HCT116 (cell line): ENCODE measurements at regions not wholly inside any gene's neighbourhood (a gene's known extent, or its start where the extent isn't known, plus 50 kb on each side); places are given as distances from the start of the nearest gene placed in this dataset.

Experiments used
- ATAC-seq: fragments of 200-7000 bp; cut with Tn5 transposase; 2 replicates; pipeline ENCODE4 v1.9.1; 2020; ENCODE audit warnings: mild to moderate bottlenecking, moderate library complexity
- BruUV-seq: library from RNA; stranded (reverse); fragments of 400-500 nt; replicated peaks from 2 replicates; lab custom pipeline; 2021; lab: Mats Ljungman, UMichigan
- CTCF ChIA-PET: fragments of 300-600 bp; sonication (Branson Sonifier 250); formaldehyde crosslinking; loops from one replicate; lab custom pipeline; 2021; ENCODE audit warnings: antibody characterized with exemption; lab: Charles Lee
- POLR2A ChIA-PET: fragments of 300-600, 350-600 bp; sonication (Branson Sonifier 250); formaldehyde crosslinking; loops from one replicate; lab custom pipeline; 2021; ENCODE audit warnings: antibody characterized with exemption; lab: Charles Lee
- RAD21 ChIA-PET, 2 experiments: fragments of 300-600 bp; sonication (Branson Sonifier 250); formaldehyde crosslinking; loops; one replicate each; lab custom pipeline; 2023; ENCODE audit warnings: low total read pairs in 2 of 2; ENCODE audit not compliant: uncharacterized antibody in 2 of 2, unreplicated experiment in 2 of 2, low non-redundant PET in 1 of 2; lab: Charles Lee
- DNase-seq: peaks from one replicate; pipeline ENCODE4 v3.0.0-alpha.2; 2010; ENCODE audit warnings: low read depth, low spot score
- H2AFZ ChIP-seq: fragments of 200-600 bp; shearing (Covaris generic), sonication (generic); 2 replicates; pipeline ENCODE4 v1.6.1; 2017; ENCODE audit warnings: low read depth, mixed run types, mixed read lengths, antibody characterized with exemption, low read length; ENCODE audit not compliant: poor library complexity, severe bottlenecking
- H3K27ac ChIP-seq: 2 replicates; pipeline ENCODE4 v1.5.1; 2012; ENCODE audit warnings: low read depth, low read length
- H3K27me3 ChIP-seq: fragments of 200-600 bp; sonication (generic); 2 replicates; pipeline ENCODE4 v1.6.1; 2016; ENCODE audit warnings: mixed run types, low read length, mixed read lengths; ENCODE audit not compliant: insufficient read depth
- H3K36me3 ChIP-seq, 2 experiments: fragments of 200-500 bp in 1 of 2; fragments of 200-600 bp in 1 of 2; sonication (Bioruptor generic) in 1 of 2; sonication (generic) in 1 of 2; 2 replicates each; pipeline versions ENCODE4 v1.5.1 to v1.6.1; 2014 to 2016; ENCODE audit warnings: low read length in 2 of 2, inconsistent platforms in 1 of 2, mixed read lengths in 1 of 2, mixed run types in 1 of 2; ENCODE audit not compliant: insufficient read depth in 2 of 2, control insufficient read depth in 1 of 2
- H3K4me1 ChIP-seq, 2 experiments: fragments of 200-600 bp in 1 of 2; sonication (generic) in 1 of 2; 2 replicates each; pipeline versions ENCODE4 v1.5.1 to v1.6.1; 2012 to 2017; ENCODE audit warnings: low read length in 2 of 2, inconsistent platforms in 1 of 2, mild to moderate bottlenecking in 1 of 2, mixed read lengths in 1 of 2, mixed run types in 1 of 2, moderate library complexity in 1 of 2; ENCODE audit not compliant: insufficient read depth in 2 of 2, control insufficient read depth in 1 of 2
- H3K4me2 ChIP-seq: fragments of 200-600 bp; sonication (generic); 2 replicates; pipeline ENCODE4 v1.6.1; 2017; ENCODE audit warnings: mixed run types, low read length, mixed read lengths
- H3K4me3 ChIP-seq, 2 experiments: fragments of 200-600 bp in 1 of 2; sonication (generic) in 1 of 2; replicated peaks in 1 of 2; 2 replicates each; pipeline ENCODE4 v1.5.1; 2011 to 2016; ENCODE audit warnings: low read length in 2 of 2, control low read depth in 1 of 2, low read depth in 1 of 2, mild to moderate bottlenecking in 1 of 2, mixed read lengths in 1 of 2, mixed run types in 1 of 2
- H3K79me2 ChIP-seq: fragments of 200-600 bp; sonication (generic); 2 replicates; pipeline ENCODE4 v1.6.1; 2017; ENCODE audit warnings: mild to moderate bottlenecking, mixed run types, low read length, moderate library complexity, mixed read lengths; ENCODE audit not compliant: insufficient read depth
- H3K9ac ChIP-seq: fragments of 200-600 bp; sonication (generic); 2 replicates; pipeline ENCODE4 v1.6.1; 2016; ENCODE audit warnings: low read length, mixed read lengths
- H3K9me2 ChIP-seq: fragments of 200-600 bp; sonication (generic), shearing (Covaris generic); 2 replicates; pipeline ENCODE4 v1.6.1; 2017; ENCODE audit warnings: mixed run types, mild to moderate bottlenecking, moderate library complexity; ENCODE audit not compliant: insufficient read depth
- H3K9me3 ChIP-seq, 2 experiments: fragments of 200-500 bp in 1 of 2; fragments of 200-600 bp in 1 of 2; sonication (Bioruptor generic) in 1 of 2; sonication (generic) in 1 of 2; 2 replicates each; pipeline ENCODE4 v1.6.1; 2014 to 2017; ENCODE audit warnings: low read length in 2 of 2, mixed read lengths in 2 of 2, inconsistent platforms in 1 of 2, low read depth in 1 of 2, mild to moderate bottlenecking in 1 of 2, mixed run types in 1 of 2, moderate library complexity in 1 of 2; ENCODE audit not compliant: control insufficient read depth in 1 of 2, insufficient read depth in 1 of 2
- H4K20me1 ChIP-seq: fragments of 200-600 bp; sonication (generic), shearing (Covaris generic); 2 replicates; pipeline ENCODE4 v1.6.1; 2017; ENCODE audit warnings: mixed run types, mild to moderate bottlenecking, moderate library complexity; ENCODE audit not compliant: insufficient read depth
- CTCF ChIP-seq, 3 experiments: fragments of 200-600 bp in 1 of 3; sonication (generic) in 1 of 3; IDR thresholded peaks in 2 of 3; conservative IDR thresholded peaks in 1 of 3; 2 replicates each; pipeline ENCODE4 v1.5.1; 2012 to 2017; ENCODE audit warnings: low read depth in 2 of 3, low read length in 2 of 3, antibody characterized with exemption in 1 of 3, borderline replicate concordance in 1 of 3, control low read depth in 1 of 3, mild to moderate bottlenecking in 1 of 3, mixed read lengths in 1 of 3, mixed run types in 1 of 3, moderate library complexity in 1 of 3; ENCODE audit not compliant: insufficient read depth in 1 of 3
- EGR1 ChIP-seq: IDR thresholded peaks from 2 replicates; pipeline ENCODE4 v1.6.1; 2012; ENCODE audit warnings: low read depth
- EZH2 ChIP-seq: fragments of 200-600 bp; sonication (generic); IDR thresholded peaks from 2 replicates; pipeline ENCODE4 v1.6.1; 2017; ENCODE audit warnings: antibody characterized with exemption, mixed run types
- EZH2phosphoT487 ChIP-seq: fragments of 200-600 bp; IDR thresholded peaks from 2 replicates; pipeline ENCODE4 v1.6.1; 2018; ENCODE audit warnings: antibody characterized with exemption, borderline replicate concordance
- FOSL1 ChIP-seq: IDR thresholded peaks from 2 replicates; pipeline ENCODE4 v1.6.1; 2012; ENCODE audit warnings: low read depth
- JUND ChIP-seq: IDR thresholded peaks from 2 replicates; pipeline ENCODE4 v1.6.1; 2012
- MAX ChIP-seq: IDR thresholded peaks from 2 replicates; pipeline ENCODE4 v1.6.1; 2012
- POLR2AphosphoS5 ChIP-seq: IDR thresholded peaks from 2 replicates; pipeline ENCODE4 v1.6.1; 2011; ENCODE audit warnings: mild to moderate bottlenecking, low read depth, low read length, moderate library complexity
- RAD21 ChIP-seq: IDR thresholded peaks from 2 replicates; pipeline ENCODE4 v1.6.1; 2012; ENCODE audit warnings: low read depth, mild to moderate bottlenecking
- REST ChIP-seq: IDR thresholded peaks from 2 replicates; pipeline ENCODE4 v1.6.1; 2012; ENCODE audit warnings: low read depth
- SP1 ChIP-seq: IDR thresholded peaks from 2 replicates; pipeline ENCODE4 v1.6.1; 2012; ENCODE audit warnings: low read depth
- SRF ChIP-seq: IDR thresholded peaks from 2 replicates; pipeline ENCODE4 v1.6.1; 2012; ENCODE audit warnings: low read depth
- YY1 ChIP-seq: IDR thresholded peaks from 2 replicates; pipeline ENCODE4 v1.6.1; 2011; ENCODE audit warnings: low read length, low read depth, moderate library complexity, mild to moderate bottlenecking; ENCODE audit not compliant: insufficient replicate concordance; ENCODE audit errors: extremely low read depth
- ZBTB33 ChIP-seq: IDR thresholded peaks from 2 replicates; pipeline ENCODE4 v1.6.1; 2011; ENCODE audit warnings: mild to moderate bottlenecking, low read length, moderate library complexity; ENCODE audit not compliant: insufficient replicate concordance; ENCODE audit errors: extremely low read depth
- intact Hi-C: fragments of 100-400 bp; cut with micrococcal nuclease; formaldehyde crosslinking; loops from 2 replicates; pipeline ENCODE4 v1.10.0; 2022

GRCh38 chr17:11182430-11182829 lies 58.6 kb upstream of the SHISA6 start:
- H3K4me3 ChIP-seq, result no peak overlapping the region
- no peaks in the 10 kb centered on the region for H4K20me1 ChIP-seq
- H3K27ac ChIP-seq, result no peak overlapping the region
- H3K4me2 ChIP-seq, result no peak overlapping the region
- no peaks in the 10 kb centered on the region for H3K9me2 ChIP-seq
- H2AFZ ChIP-seq, result no peak overlapping the region
- RAD21 ChIA-PET, result no interaction called here
- peaks cover 3 to 31% of the 10 kb centered on the region in 2 experiments; a peak in 2 of 4 replicates for H3K9me3 ChIP-seq
- POLR2A ChIA-PET, result no interaction called here
- no peaks in the 10 kb centered on the region for H3K4me1 ChIP-seq
- TF ChIP-seq MAX, result no peak
- no peak for TF ChIP-seq EZH2
- no peak for TF ChIP-seq RAD21
- TF ChIP-seq EZH2phosphoT487, result no peak
- TF ChIP-seq POLR2AphosphoS5, result no peak
- TF ChIP-seq CTCF (IDR thresholded peaks at IDR 0.05 in 2 of 3, conservative IDR thresholded peaks at IDR 0.05 in 1 of 3; ENCODE audit: borderline replicate concordance in 1 of 3, insufficient read depth in 1 of 3, low read depth in 2 of 3, low read length in 2 of 3), result no peak
- H3K79me2 ChIP-seq, result no peaks in the 10 kb centered on the region
- intact Hi-C loops, result no loop called here
- no peak overlapping the region for H3K9ac ChIP-seq
- CTCF ChIA-PET, result no interaction called here
- DNase-seq, result no peak
- H3K36me3 ChIP-seq, result no peaks in the 10 kb centered on the region
- no peaks in the 10 kb centered on the region for H3K27me3 ChIP-seq
- no peak for ATAC-seq
- no TSS peak for BruUV-seq

GRCh38 chr17:11178581-11178980 lies 62.4 kb upstream of the SHISA6 start:
- no peak overlapping the region for H3K4me3 ChIP-seq
- ChIA-PET RAD21 (no interaction called here), CTCF (no interaction called here), POLR2A (no interaction called here)
- H3K27ac ChIP-seq, result no peak overlapping the region
- no peaks in the 10 kb centered on the region for H3K9me2 ChIP-seq
- H4K20me1 ChIP-seq, result no peaks in the 10 kb centered on the region
- H3K9me3 ChIP-seq, result peaks cover 0 to 25% of the 10 kb centered on the region in 2 experiments; a peak in 2 of 4 replicates
- no peak overlapping the region for H3K4me2 ChIP-seq
- intact Hi-C loops, result no loop called here
- ATAC-seq, result no peak
- no peak overlapping the region for H3K9ac ChIP-seq
- no peaks in the 10 kb centered on the region for H3K79me2 ChIP-seq
- no peaks in the 10 kb centered on the region for H3K27me3 ChIP-seq
- no peak for DNase-seq
- H2AFZ ChIP-seq, result no peak overlapping the region
- no peaks in the 10 kb centered on the region for H3K36me3 ChIP-seq
- no peaks in the 10 kb centered on the region for H3K4me1 ChIP-seq
- BruUV-seq, result no TSS peak
- TF ChIP-seq REST, result no peak
- no peak for TF ChIP-seq SP1
- no peak for TF ChIP-seq SRF
- no peak for TF ChIP-seq POLR2AphosphoS5
- no peak for TF ChIP-seq JUND
- TF ChIP-seq ZBTB33, result no peak
- no peak for TF ChIP-seq YY1
- no peak for TF ChIP-seq EGR1
- no peak for TF ChIP-seq FOSL1
